ENCODE measurements at regions not wholly inside any gene's neighbourhood (a gene's known extent, or its start where the extent isn't known, plus 50 kb on each side); places are given as distances from the start of the nearest gene placed in this dataset.

- TF ChIP-seq CTCF (IDR thresholded peaks at IDR 0.05; ENCODE audit: extremely low read depth, missing control alignments) = no peak
- no peak for DNase-seq (ENCODE audit: low spot score)
Observed at GRCh38 chr1:187096689-187097088, 267.9 kb downstream of the PLA2G4A start.

GRCh38 chr1:187110351-187110750 is 281.6 kb downstream of the PLA2G4A start:
- no peak for DNase-seq (ENCODE audit: low spot score)
- no peak for TF ChIP-seq CTCF (IDR thresholded peaks at IDR 0.05; ENCODE audit: extremely low read depth, missing control alignments)

- DNase-seq (ENCODE audit: low spot score) = no peak
- TF ChIP-seq CTCF (IDR thresholded peaks at IDR 0.05; ENCODE audit: extremely low read depth, missing control alignments) = no peak
Observed at GRCh38 chr1:187114792-187115191, 286.0 kb downstream of the PLA2G4A start.

GRCh38 chr1:187121661-187122060 is 292.9 kb downstream of the PLA2G4A start:
- DNase-seq (ENCODE audit: low spot score) = no peak
- no peak for TF ChIP-seq CTCF (IDR thresholded peaks at IDR 0.05; ENCODE audit: extremely low read depth, missing control alignments)

GRCh38 chr1:187122566-187122965 is 293.8 kb downstream of the PLA2G4A start:
- no peak for TF ChIP-seq CTCF (IDR thresholded peaks at IDR 0.05; ENCODE audit: extremely low read depth, missing control alignments)
- no peak for DNase-seq (ENCODE audit: low spot score)

- no peak for DNase-seq (ENCODE audit: low spot score)
- no peak for TF ChIP-seq CTCF (IDR thresholded peaks at IDR 0.05; ENCODE audit: extremely low read depth, missing control alignments)
Observed at GRCh38 chr1:187129132-187129531, 300.4 kb downstream of the PLA2G4A start.

- no peak for DNase-seq (ENCODE audit: low spot score)
- no peak for TF ChIP-seq CTCF (IDR thresholded peaks at IDR 0.05; ENCODE audit: extremely low read depth, missing control alignments)
Observed at GRCh38 chr1:187143783-187144182, 315.0 kb downstream of the PLA2G4A start.
